ENCODE measurements at regions not wholly inside any gene's neighbourhood (a gene's known extent, or its start where the extent isn't known, plus 50 kb on each side); places are given as distances from the start of the nearest gene placed in this dataset.

DNA sequence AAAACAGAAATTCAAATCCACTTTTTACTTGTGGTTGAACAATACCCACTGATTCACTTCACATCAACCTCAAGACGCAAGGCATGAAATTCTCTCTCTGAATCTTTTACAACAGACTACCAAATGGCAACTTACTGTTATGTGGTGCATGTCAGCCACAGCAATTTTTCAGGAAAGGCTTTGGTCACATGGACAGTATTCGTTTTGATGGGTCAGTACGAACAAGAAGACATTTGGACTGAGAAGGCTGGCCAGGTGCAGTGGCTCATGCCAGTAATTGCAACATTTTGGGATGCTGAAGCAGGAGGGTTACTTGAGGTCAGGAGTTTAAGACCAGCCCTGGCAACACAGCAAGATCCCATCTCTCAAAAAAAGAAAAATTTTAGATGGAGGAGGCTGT is 144.0 kb downstream of the SEC23A start:
- 2% methylated on average over 3 of the region's 3 CpGs for WGBS (ENCODE audit: insufficient coverage, low coverage, missing lambda C conversion rate)
- no peak for DNase-seq (ENCODE audit: extremely low read depth in 1 of 4, low spot score in 3 of 4)
- no peak for ATAC-seq
- Histone ChIP-seq H3K4me3 (no peak overlapping the region), H2AFZ (ENCODE audit: low read depth, low read length) (no peak overlapping the region), H3K4me2 (ENCODE audit: insufficient read depth, low read length) (no peak overlapping the region), H3K79me2 (ENCODE audit: control insufficient read depth, insufficient read depth, low read length) (no peaks in the 10 kb centered on the region), H3K36me3 (ENCODE audit: control insufficient read depth, insufficient read depth, low read length) (no peaks in the 10 kb centered on the region), H3K27me3 (ENCODE audit: control insufficient read depth in 2 of 2, insufficient read depth in 2 of 2, low read length in 2 of 2) (no peaks in the 10 kb centered on the region), H3K9me1 (ENCODE audit: control insufficient read depth, insufficient read depth, low read length) (no peaks in the 10 kb centered on the region), H3K27ac (ENCODE audit: extremely low read depth, low read depth, low read length) (no peak overlapping the region), H3K4me1 (replicated peaks in 1 of 2; ENCODE audit: control insufficient read depth in 2 of 2, insufficient read depth in 2 of 2, low read length in 2 of 2) (no peaks in the 10 kb centered on the region), H3K9me3 (replicated peaks; ENCODE audit: control insufficient read depth, insufficient read depth, low read depth, low read length) (no peaks in the 10 kb centered on the region), H4K20me1 (replicated peaks; ENCODE audit: control insufficient read depth, insufficient read depth, low read length) (no peaks in the 10 kb centered on the region), H3K9ac (ENCODE audit: insufficient read depth in 1 of 2, low read depth in 2 of 2, low read length in 2 of 2) (no peak overlapping the region)
- BruUV-seq (replicated peaks) = no TSS peak
- POLR2A ChIA-PET = no interaction called here
- TF ChIP-seq MITF (IDR thresholded peaks at IDR 0.05) (no peak), ZNF75A (CRISPR knock-in tag; IDR thresholded peaks at IDR 0.05) (no peak), ZNF830 (CRISPR knock-in tag; IDR thresholded peaks at IDR 0.05) (no peak), CHD2 (IDR thresholded peaks at IDR 0.05; ENCODE audit: low read depth, low read length) (no peak)
- TF ChIP-seq, protein P1, sequence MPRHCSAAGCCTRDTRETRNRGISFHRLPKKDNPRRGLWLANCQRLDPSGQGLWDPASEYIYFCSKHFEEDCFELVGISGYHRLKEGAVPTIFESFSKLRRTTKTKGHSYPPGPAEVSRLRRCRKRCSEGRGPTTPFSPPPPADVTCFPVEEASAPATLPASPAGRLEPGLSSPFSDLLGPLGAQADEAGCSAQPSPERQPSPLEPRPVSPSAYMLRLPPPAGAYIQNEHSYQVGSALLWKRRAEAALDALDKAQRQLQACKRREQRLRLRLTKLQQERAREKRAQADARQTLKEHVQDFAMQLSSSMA (CRISPR knock-in tag; IDR thresholded peaks at IDR 0.05) = no peak
- TF ChIP-seq, protein P2, sequence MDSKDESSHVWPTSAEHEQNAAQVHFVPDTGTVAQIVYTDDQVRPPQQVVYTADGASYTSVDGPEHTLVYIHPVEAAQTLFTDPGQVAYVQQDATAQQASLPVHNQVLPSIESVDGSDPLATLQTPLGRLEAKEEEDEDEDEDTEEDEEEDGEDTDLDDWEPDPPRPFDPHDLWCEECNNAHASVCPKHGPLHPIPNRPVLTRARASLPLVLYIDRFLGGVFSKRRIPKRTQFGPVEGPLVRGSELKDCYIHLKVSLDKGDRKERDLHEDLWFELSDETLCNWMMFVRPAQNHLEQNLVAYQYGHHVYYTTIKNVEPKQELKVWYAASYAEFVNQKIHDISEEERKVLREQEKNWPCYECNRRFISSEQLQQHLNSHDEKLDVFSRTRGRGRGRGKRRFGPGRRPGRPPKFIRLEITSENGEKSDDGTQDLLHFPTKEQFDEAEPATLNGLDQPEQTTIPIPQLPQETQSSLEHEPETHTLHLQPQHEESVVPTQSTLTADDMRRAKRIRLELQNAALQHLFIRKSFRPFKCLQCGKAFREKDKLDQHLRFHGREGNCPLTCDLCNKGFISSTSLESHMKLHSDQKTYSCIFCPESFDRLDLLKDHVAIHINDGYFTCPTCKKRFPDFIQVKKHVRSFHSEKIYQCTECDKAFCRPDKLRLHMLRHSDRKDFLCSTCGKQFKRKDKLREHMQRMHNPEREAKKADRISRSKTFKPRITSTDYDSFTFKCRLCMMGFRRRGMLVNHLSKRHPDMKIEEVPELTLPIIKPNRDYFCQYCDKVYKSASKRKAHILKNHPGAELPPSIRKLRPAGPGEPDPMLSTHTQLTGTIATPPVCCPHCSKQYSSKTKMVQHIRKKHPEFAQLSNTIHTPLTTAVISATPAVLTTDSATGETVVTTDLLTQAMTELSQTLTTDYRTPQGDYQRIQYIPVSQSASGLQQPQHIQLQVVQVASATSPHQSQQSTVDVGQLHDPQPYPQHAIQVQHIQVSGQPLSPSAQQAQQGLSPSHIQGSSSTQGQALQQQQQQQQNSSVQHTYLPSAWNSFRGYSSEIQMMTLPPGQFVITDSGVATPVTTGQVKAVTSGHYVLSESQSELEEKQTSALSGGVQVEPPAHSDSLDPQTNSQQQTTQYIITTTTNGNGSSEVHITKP (IDR thresholded peaks at IDR 0.05; ENCODE audit: partially characterized antibody) = no peak
- TF ChIP-seq, protein P3, sequence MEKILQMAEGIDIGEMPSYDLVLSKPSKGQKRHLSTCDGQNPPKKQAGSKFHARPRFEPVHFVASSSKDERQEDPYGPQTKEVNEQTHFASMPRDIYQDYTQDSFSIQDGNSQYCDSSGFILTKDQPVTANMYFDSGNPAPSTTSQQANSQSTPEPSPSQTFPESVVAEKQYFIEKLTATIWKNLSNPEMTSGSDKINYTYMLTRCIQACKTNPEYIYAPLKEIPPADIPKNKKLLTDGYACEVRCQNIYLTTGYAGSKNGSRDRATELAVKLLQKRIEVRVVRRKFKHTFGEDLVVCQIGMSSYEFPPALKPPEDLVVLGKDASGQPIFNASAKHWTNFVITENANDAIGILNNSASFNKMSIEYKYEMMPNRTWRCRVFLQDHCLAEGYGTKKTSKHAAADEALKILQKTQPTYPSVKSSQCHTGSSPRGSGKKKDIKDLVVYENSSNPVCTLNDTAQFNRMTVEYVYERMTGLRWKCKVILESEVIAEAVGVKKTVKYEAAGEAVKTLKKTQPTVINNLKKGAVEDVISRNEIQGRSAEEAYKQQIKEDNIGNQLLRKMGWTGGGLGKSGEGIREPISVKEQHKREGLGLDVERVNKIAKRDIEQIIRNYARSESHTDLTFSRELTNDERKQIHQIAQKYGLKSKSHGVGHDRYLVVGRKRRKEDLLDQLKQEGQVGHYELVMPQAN (IDR thresholded peaks at IDR 0.05; ENCODE audit: borderline replicate concordance) = no peak
- CTCF ChIA-PET (ENCODE audit: low intra/inter-chr PET ratio) = no interaction called here
- intact Hi-C loops (cut with micrococcal nuclease) = no loop called here
- FAIRE-seq = no peak
- in situ Hi-C loops (cut with MboI) = no loop called here
